Kidney (tissue), 13 donors: ENCODE measurements at regions not wholly inside any gene's neighbourhood (a gene's known extent, or its start where the extent isn't known, plus 50 kb on each side); places are given as distances from the start of the nearest gene placed in this dataset.

Experiments
- DNase-seq, 5 donors: peaks; one replicate each; pipeline ENCODE4 v3.0.0-alpha.2; 2013 to 2020
- FAIRE-seq: peaks from 2 replicates; lab custom pipeline; 2012; peaks lifted over from hg19 to GRCh38; lab: Jason Lieb, UNC
- H3K27ac ChIP-seq, 2 donors: one replicate each; pipeline ENCODE4 v1.7.0; 2013; ENCODE audit warnings: low read depth in 2 of 2, low read length in 2 of 2, inconsistent platforms in 1 of 2
- H3K27me3 ChIP-seq: one replicate; pipeline ENCODE4 v1.7.1; 2013; ENCODE audit warnings: low read length, inconsistent platforms; ENCODE audit not compliant: control insufficient read depth, insufficient read depth
- H3K36me3 ChIP-seq, 3 donors: one replicate each; pipeline versions ENCODE4 v1.7.0 to v1.7.1; 2013; ENCODE audit warnings: low read length in 3 of 3, control low read depth in 1 of 3, inconsistent platforms in 1 of 3; ENCODE audit not compliant: insufficient read depth in 3 of 3, control insufficient read depth in 2 of 3
- H3K4me1 ChIP-seq, 3 donors: one replicate each; pipeline versions ENCODE4 v1.7.0 to v1.7.1; 2013; ENCODE audit warnings: low read length in 3 of 3, inconsistent platforms in 1 of 3, low read depth in 1 of 3; ENCODE audit not compliant: control insufficient read depth in 2 of 3, insufficient read depth in 2 of 3
- H3K4me3 ChIP-seq, 3 donors: one replicate each; pipeline versions ENCODE4 v1.7.0 to v1.8.1; 2013; ENCODE audit warnings: low read length in 3 of 3, control low read depth in 1 of 3, inconsistent platforms in 1 of 3
- H3K9ac ChIP-seq, 3 donors: one replicate each; pipeline versions ENCODE4 v1.7.0 to v1.7.1; 2013; ENCODE audit warnings: low read length in 3 of 3, control low read depth in 1 of 3, inconsistent platforms in 1 of 3
- H3K9me3 ChIP-seq, 3 donors: one replicate each; pipeline versions ENCODE4 v1.7.0 to v1.7.1; 2013; ENCODE audit warnings: low read length in 3 of 3, control low read depth in 1 of 3, inconsistent platforms in 1 of 3; ENCODE audit not compliant: control insufficient read depth in 2 of 3, insufficient read depth in 1 of 3
- CTCF ChIP-seq: IDR thresholded peaks from 3 replicates; pipeline ENCODE4 v1.5.1; 2012; ENCODE audit warnings: mild to moderate bottlenecking, moderate library complexity, borderline replicate concordance; ENCODE audit not compliant: insufficient read depth; ENCODE audit errors: extremely low read depth
- intact Hi-C: fragments of 100-400 bp; cut with DNase I; formaldehyde crosslinking; loops from one replicate; pipeline ENCODE4 v1.11.1; 2022
- donor health status: control.
- donor health status: control.
- donor health status: control.
- donor health status: control.
- donor health status: control.
- donor health status: DM: yes; HTN: yes; CAD: no.
- donor health status: Normal renal cell carcinoma (clear cell type).

GRCh38 chr4:153119626-153120025, 84.6 kb upstream of the TRIM2 start:
- intact Hi-C loops: no loop called here
- TF ChIP-seq CTCF: no peak

GRCh38 chr4:153120235-153120634, 84.0 kb upstream of the TRIM2 start:
- Histone ChIP-seq H3K36me3 (no peaks in the 10 kb centered on the region), H3K4me1 (peaks cover 0 to 2% (median 0%) of the 10 kb centered on the region in 3 donors), H3K4me3 (no peak overlapping the region), H3K9ac (no peak overlapping the region), H3K27me3 (no peaks in the 10 kb centered on the region), H3K9me3 (no peaks in the 10 kb centered on the region), H3K27ac (no peak overlapping the region)
- intact Hi-C loops: no loop called here
- FAIRE-seq: no peak
- TF ChIP-seq CTCF: no peak
- DNase-seq: no peak

More at GRCh38 chr4:153119626-153120025, 84.6 kb upstream of the TRIM2 start:
- Histone ChIP-seq H3K27me3 (no peaks in the 10 kb centered on the region), H3K4me1 (peaks cover 0 to 4% (median 0%) of the 10 kb centered on the region in 3 donors), H3K36me3 (no peaks in the 10 kb centered on the region), H3K4me3 (no peak overlapping the region), H3K9me3 (no peaks in the 10 kb centered on the region), H3K9ac (no peak overlapping the region), H3K27ac (no peak overlapping the region)
- DNase-seq (no peak), FAIRE-seq (no peak)

GRCh38 chr4:153122855-153123254, 81.4 kb upstream of the TRIM2 start:
- Histone ChIP-seq H3K9me3 (no peaks in the 10 kb centered on the region), H3K9ac (no peak overlapping the region), H3K27ac (no peak overlapping the region), H3K4me3 (no peak overlapping the region), H3K27me3 (no peaks in the 10 kb centered on the region), H3K4me1 (no peaks in the 10 kb centered on the region), H3K36me3 (no peaks in the 10 kb centered on the region)
- TF ChIP-seq CTCF: no peak
- intact Hi-C loops: no loop called here
- DNase-seq (no peak), FAIRE-seq (no peak)

GRCh38 chr4:153126137-153126536, 78.1 kb upstream of the TRIM2 start:
- no peaks in the 10 kb centered on the region for H3K9me3 ChIP-seq
- TF ChIP-seq CTCF: no peak
- no peak overlapping the region for H3K9ac ChIP-seq
- H3K4me3 ChIP-seq: no peak overlapping the region
- no peaks in the 10 kb centered on the region for H3K36me3 ChIP-seq
- DNase-seq: peak in 1 of 5 donors; percentile 10
- intact Hi-C loops: loop anchor here (5.0 kb wide), 1 partner anchor 44 kb away; no protein-coding TSS in a partner anchor
- FAIRE-seq: no peak
- no peaks in the 10 kb centered on the region for H3K4me1 ChIP-seq
- H3K27me3 ChIP-seq: no peaks in the 10 kb centered on the region
- H3K27ac ChIP-seq: no peak overlapping the region
